HG03575 (cell line): ENCODE measurements at regions not wholly inside any gene's neighbourhood (a gene's known extent, or its start where the extent isn't known, plus 50 kb on each side); places are given as distances from the start of the nearest gene placed in this dataset.

ENCODE experiments used
- ATAC-seq: cut with Tn5 transposase; IDR thresholded peaks from one replicate; pipeline ENCODE4 v1.9.1; 2021; ENCODE audit not compliant: unreplicated experiment, insufficient number of reproducible peaks, low FRiP score; ENCODE audit errors: extremely low read depth

GRCh38 chr7:52909935-52910334, 125.5 kb upstream of the POM121L12 start:
- ATAC-seq = no peak

GRCh38 chr7:52909131-52909530, 126.3 kb upstream of the POM121L12 start:
- no peak for ATAC-seq

GRCh38 chr7:52897713-52898112, 137.7 kb upstream of the POM121L12 start:
- ATAC-seq = no peak

GRCh38 chr7:52897288-52897687, 138.1 kb upstream of the POM121L12 start:
- no peak for ATAC-seq

GRCh38 chr7:52877240-52877639, 158.2 kb upstream of the POM121L12 start:
- no peak for ATAC-seq

- ATAC-seq = no peak
Measured at GRCh38 chr7:52876402-52876801, 159.0 kb upstream of the POM121L12 start.

- ATAC-seq = no peak
Measured at GRCh38 chr7:52863652-52864051, 171.8 kb upstream of the POM121L12 start.

- ATAC-seq = no peak
Measured at GRCh38 chr7:52862321-52862720, 173.1 kb upstream of the POM121L12 start.

- no peak for ATAC-seq
Measured at GRCh38 chr7:52857367-52857766, 178.1 kb upstream of the POM121L12 start.

- ATAC-seq = no peak
Measured at GRCh38 chr7:52854681-52855080, 180.8 kb upstream of the POM121L12 start.

GRCh38 chr7:52851547-52851946, 183.9 kb upstream of the POM121L12 start:
- ATAC-seq = no peak

GRCh38 chr7:52843436-52843835, 192.0 kb upstream of the POM121L12 start:
- ATAC-seq = no peak

- ATAC-seq = no peak
Measured at GRCh38 chr7:52842202-52842900, 193.1 kb upstream of the POM121L12 start.

GRCh38 chr7:52838981-52839411, 196.4 kb upstream of the POM121L12 start:
- ATAC-seq = no peak

- no peak for ATAC-seq
Measured at GRCh38 chr7:52831321-52831720, 204.1 kb upstream of the POM121L12 start.

- ATAC-seq = no peak
Measured at GRCh38 chr7:52830801-52831200, 204.6 kb upstream of the POM121L12 start.

- ATAC-seq = no peak
Measured at GRCh38 chr7:52826515-52827265, 208.7 kb upstream of the POM121L12 start.

- no peak for ATAC-seq
Measured at GRCh38 chr7:52825611-52826010, 209.8 kb upstream of the POM121L12 start.

- no peak for ATAC-seq
Measured at GRCh38 chr7:52811537-52811936, 223.9 kb upstream of the POM121L12 start.

- ATAC-seq = no peak
Measured at GRCh38 chr7:52799817-52800216, 235.6 kb upstream of the POM121L12 start.
